Prostate gland (tissue), 2 donors: ENCODE measurements at regions not wholly inside any gene's neighbourhood (a gene's known extent, or its start where the extent isn't known, plus 50 kb on each side); places are given as distances from the start of the nearest gene placed in this dataset.
"Not testable (repeated sequence)": the region's sequence is repeated elsewhere in the genome, so short reads cannot be mapped to it uniquely, and the experiment has no call there.

ENCODE experiments used
- POLR2AphosphoS5 ChIP-seq: sonication (generic); formaldehyde crosslinking; IDR thresholded peaks from one replicate; pipeline ENCODE4 v1.6.1; 2017; ENCODE audit warnings: antibody characterized with exemption
- TF ChIP-seq, protein P1 (sequence below), 4 experiments: fragments of 200-600 bp in 2 of 4; fragments of 450-650 bp in 2 of 4; sonication (generic) in 2 of 4; IDR thresholded peaks; 1 replicate in 3 of 4; 2 replicates in 1 of 4; pipeline ENCODE4 v1.5.1; 2016 to 2019; ENCODE audit warnings: antibody characterized with exemption in 4 of 4, mild to moderate bottlenecking in 2 of 4, moderate library complexity in 2 of 4

DNA sequence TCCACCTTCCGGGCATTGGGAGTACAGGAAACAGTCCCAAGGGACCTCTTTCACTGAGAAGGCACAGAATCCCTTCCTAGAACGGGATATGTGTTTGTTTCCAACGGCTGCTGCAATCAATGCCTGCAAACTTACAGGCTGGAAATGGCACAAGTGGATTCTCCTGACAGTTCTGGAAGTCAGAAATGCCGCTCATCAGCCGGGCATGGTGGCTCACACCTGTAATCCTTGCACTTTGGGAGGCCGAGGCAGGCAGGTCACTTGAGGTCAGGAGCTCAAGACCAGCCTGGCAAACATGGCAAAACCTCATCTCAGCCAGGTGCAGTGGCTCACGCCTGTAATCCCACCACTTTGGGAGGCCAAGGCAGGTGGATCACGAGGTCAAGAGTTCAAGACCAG, 97.0 kb upstream of the FGF3 start:
- not testable (repeated sequence) for TF ChIP-seq POLR2AphosphoS5
- TF ChIP-seq, protein P1, sequence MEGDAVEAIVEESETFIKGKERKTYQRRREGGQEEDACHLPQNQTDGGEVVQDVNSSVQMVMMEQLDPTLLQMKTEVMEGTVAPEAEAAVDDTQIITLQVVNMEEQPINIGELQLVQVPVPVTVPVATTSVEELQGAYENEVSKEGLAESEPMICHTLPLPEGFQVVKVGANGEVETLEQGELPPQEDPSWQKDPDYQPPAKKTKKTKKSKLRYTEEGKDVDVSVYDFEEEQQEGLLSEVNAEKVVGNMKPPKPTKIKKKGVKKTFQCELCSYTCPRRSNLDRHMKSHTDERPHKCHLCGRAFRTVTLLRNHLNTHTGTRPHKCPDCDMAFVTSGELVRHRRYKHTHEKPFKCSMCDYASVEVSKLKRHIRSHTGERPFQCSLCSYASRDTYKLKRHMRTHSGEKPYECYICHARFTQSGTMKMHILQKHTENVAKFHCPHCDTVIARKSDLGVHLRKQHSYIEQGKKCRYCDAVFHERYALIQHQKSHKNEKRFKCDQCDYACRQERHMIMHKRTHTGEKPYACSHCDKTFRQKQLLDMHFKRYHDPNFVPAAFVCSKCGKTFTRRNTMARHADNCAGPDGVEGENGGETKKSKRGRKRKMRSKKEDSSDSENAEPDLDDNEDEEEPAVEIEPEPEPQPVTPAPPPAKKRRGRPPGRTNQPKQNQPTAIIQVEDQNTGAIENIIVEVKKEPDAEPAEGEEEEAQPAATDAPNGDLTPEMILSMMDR (IDR thresholded peaks at IDR 0.05): not testable (repeated sequence)
